Adrenal gland (tissue), 9 donors: ENCODE measurements at regions not wholly inside any gene's neighbourhood (a gene's known extent, or its start where the extent isn't known, plus 50 kb on each side); places are given as distances from the start of the nearest gene placed in this dataset.
"Not testable (repeated sequence)": the region's sequence is repeated elsewhere in the genome, so short reads cannot be mapped to it uniquely, and the experiment has no call there.

Source experiments
- DNase-seq, 7 donors: peaks; one replicate each; pipeline ENCODE4 v3.0.0-alpha.2; 2019 to 2020
- H3K27ac ChIP-seq, 5 donors: fragments of 200-600 bp; sonication (generic) in 4 of 5; 1 replicate in 3 of 5; 2 replicates in 2 of 5; pipeline versions ENCODE4 v1.5.1 to v1.8.0; 2016 to 2020; ENCODE audit warnings: mild to moderate bottlenecking in 1 of 5
- H3K27me3 ChIP-seq: fragments of 200-600 bp; 2 replicates; pipeline ENCODE4 v1.8.0; 2021
- H3K36me3 ChIP-seq, 2 donors: fragments of 200-600 bp; replicated peaks in 1 of 2; 1 replicate in 1 of 2; 2 replicates in 1 of 2; pipeline versions ENCODE4 v1.5.1 to v1.8.0; 2018 to 2022
- H3K4me1 ChIP-seq, 2 donors: fragments of 200-600 bp; replicated peaks in 1 of 2; 1 replicate in 1 of 2; 2 replicates in 1 of 2; pipeline versions ENCODE4 v1.5.1 to v1.8.0; 2018 to 2021
- H3K4me3 ChIP-seq, 4 donors: fragments of 200-600 bp; sonication (generic) in 3 of 4; one replicate each; pipeline ENCODE4 v1.5.1; 2016 to 2018
- H3K9me3 ChIP-seq, 3 donors: fragments of 200-600 bp; sonication (generic) in 1 of 3; replicated peaks in 1 of 3; 1 replicate in 2 of 3; 2 replicates in 1 of 3; pipeline versions ENCODE4 v1.5.1 to v1.8.0; 2016 to 2021
- POLR2A ChIP-seq, 2 donors: fragments of 450-650 bp; IDR thresholded peaks; one replicate each; pipeline ENCODE4 v1.6.1; 2017; ENCODE audit warnings: antibody characterized with exemption in 2 of 2, mild to moderate bottlenecking in 2 of 2, moderate library complexity in 1 of 2
- WGBS, 4 donors: extraction: QIAGEN DNeasy Blood & Tissue Kit in 2 of 4; methylation state at CpG; one replicate each; pipeline versions ENCODE4 v1.1.5 to v1.1.7; 2013 to 2017; 5-methylcytosine and 5-hydroxymethylcytosine counted together
- intact Hi-C, 2 donors: fragments of 100-400 bp; cut with DNase I; formaldehyde crosslinking; loops; one replicate each; pipeline versions ENCODE4 v1.14.1 to v1.15.0; 2022 to 2023
- TF ChIP-seq, protein P1 (sequence below), 6 experiments: fragments of 450-650 bp in 4 of 6; fragments of 200-600 bp in 2 of 6; sonication (generic) in 1 of 6; IDR thresholded peaks; 1 replicate in 5 of 6; 2 replicates in 1 of 6; pipeline versions ENCODE4 v1.5.1 to v1.8.0; 2016 to 2021; ENCODE audit warnings: antibody characterized with exemption in 6 of 6, mild to moderate bottlenecking in 2 of 6, moderate library complexity in 1 of 6
- donor health status: healthy with polysubstance abuse.
- donor health status: Bipolar disorder and iron deficiency.
- donor health status: DM: yes; HTN: yes; CAD: no.
- donor health status: DM: no; HTN: no; CAD: no.
- donor health status: DM: no; HTN: no; CAD: no.

DNA sequence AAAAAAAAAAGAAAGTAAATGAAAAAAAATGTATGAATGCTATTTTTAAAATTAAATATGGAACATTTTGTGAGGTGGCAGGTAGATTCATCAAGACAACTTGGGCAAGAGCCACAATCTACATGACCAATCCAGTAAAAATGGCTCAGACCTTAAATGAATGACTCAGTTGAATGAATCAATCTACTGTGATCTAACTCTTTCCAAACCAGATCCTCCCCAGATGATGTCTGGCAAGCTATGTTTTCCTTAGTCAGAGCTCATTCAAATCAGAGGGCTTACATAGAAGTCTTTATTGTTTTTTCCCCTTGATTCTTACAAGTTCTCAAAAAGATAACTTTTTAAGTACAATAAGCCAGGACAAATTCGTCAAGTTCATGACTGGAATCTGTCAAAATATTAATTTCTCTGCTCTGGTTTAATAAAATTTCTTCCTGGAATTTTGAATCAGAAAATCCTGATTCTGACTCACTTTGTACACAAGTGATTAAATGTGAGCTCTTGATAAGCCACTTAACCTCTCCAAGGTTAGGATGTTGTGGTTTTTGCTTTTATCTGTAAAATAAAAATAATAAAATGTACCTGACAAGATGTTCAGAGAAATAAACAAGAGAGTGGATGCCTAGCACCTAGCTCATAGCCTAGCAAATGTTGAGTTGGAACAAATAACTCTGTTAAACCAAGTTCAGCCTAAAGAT is 105.6 kb upstream of the SMIM31 start:
- Histone ChIP-seq H3K4me3 (no peak overlapping the region), H3K36me3 (no peaks in the 10 kb centered on the region), H3K27ac (no peak overlapping the region), H3K4me1 (no peaks in the 10 kb centered on the region), H3K9me3 (no peaks in the 10 kb centered on the region), H3K27me3 (no peaks in the 10 kb centered on the region)
- intact Hi-C loops = no loop called here
- WGBS, 4 donors = 39 to 57% (median 51%) methylated on average over 1 of the region's 1 CpG
- DNase-seq = peak in 1 of 7 donors; percentile 8
- TF ChIP-seq, protein P1, sequence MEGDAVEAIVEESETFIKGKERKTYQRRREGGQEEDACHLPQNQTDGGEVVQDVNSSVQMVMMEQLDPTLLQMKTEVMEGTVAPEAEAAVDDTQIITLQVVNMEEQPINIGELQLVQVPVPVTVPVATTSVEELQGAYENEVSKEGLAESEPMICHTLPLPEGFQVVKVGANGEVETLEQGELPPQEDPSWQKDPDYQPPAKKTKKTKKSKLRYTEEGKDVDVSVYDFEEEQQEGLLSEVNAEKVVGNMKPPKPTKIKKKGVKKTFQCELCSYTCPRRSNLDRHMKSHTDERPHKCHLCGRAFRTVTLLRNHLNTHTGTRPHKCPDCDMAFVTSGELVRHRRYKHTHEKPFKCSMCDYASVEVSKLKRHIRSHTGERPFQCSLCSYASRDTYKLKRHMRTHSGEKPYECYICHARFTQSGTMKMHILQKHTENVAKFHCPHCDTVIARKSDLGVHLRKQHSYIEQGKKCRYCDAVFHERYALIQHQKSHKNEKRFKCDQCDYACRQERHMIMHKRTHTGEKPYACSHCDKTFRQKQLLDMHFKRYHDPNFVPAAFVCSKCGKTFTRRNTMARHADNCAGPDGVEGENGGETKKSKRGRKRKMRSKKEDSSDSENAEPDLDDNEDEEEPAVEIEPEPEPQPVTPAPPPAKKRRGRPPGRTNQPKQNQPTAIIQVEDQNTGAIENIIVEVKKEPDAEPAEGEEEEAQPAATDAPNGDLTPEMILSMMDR (IDR thresholded peaks at IDR 0.05) = no peak
- TF ChIP-seq POLR2A (IDR thresholded peaks at IDR 0.05) = no peak

DNA sequence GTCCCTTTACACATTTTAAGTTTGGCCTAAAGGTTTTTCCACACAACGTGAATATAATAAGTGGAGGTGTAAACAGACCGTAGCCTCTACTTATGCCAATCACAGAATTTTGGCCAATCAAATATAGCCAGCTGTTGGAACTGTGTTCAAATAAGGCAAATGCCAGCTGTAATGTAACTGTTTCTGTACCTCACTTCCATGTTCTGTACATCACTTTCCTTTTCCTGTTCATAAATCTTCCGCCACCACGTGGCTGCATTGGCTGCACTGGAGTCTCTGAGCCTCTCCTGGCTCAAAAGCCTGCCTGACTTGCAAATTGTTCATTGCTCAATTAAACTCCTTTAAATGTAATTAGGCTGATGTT is 105.1 kb upstream of the SMIM31 start:
- WGBS, 4 donors = 63 to 78% (median 72%) methylated on average over 4 of the region's 4 CpGs
- intact Hi-C loops = no loop called here
- no peak for DNase-seq
- Histone ChIP-seq H3K4me1 (no peaks in the 10 kb centered on the region), H3K4me3 (no peak overlapping the region), H3K9me3 (no peaks in the 10 kb centered on the region), H3K36me3 (no peaks in the 10 kb centered on the region), H3K27me3 (no peaks in the 10 kb centered on the region), H3K27ac (no peak overlapping the region)
- TF ChIP-seq, protein P1 (IDR thresholded peaks at IDR 0.05) = no peak
- TF ChIP-seq POLR2A (IDR thresholded peaks at IDR 0.05) = no peak

DNA sequence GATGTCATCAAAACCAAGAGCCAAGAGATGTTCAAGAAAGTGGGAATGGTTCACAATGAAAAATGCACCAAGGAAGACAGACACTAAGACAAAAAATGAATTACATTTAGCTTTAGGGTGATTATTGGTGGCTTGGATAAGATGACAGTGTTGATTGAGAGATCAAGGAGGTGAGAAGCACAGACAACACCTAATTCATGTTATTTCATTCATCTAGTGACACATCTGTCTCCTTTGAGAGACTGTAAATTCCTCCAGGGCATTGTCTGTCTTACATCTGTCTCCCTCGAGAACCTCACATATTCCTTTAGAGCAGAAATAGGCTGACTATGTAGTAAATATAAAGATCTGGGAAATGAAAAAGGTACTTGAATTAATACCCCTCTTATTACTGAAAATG is 94.2 kb upstream of the SMIM31 start:
- no peak for TF ChIP-seq POLR2A (IDR thresholded peaks at IDR 0.05)
- TF ChIP-seq, protein P1 (IDR thresholded peaks at IDR 0.05) = no peak
- H3K27ac ChIP-seq = no peak overlapping the region
- WGBS, 4 donors = 41 to 65% (median 47%) methylated on average over 1 of the region's 1 CpG
- H3K9me3 ChIP-seq = no peaks in the 10 kb centered on the region
- H3K36me3 ChIP-seq = no peaks in the 10 kb centered on the region
- intact Hi-C loops = no loop called here
- H3K4me3 ChIP-seq = no peak overlapping the region
- H3K27me3 ChIP-seq = no peaks in the 10 kb centered on the region
- DNase-seq = no peak
- H3K4me1 ChIP-seq = no peaks in the 10 kb centered on the region

DNA sequence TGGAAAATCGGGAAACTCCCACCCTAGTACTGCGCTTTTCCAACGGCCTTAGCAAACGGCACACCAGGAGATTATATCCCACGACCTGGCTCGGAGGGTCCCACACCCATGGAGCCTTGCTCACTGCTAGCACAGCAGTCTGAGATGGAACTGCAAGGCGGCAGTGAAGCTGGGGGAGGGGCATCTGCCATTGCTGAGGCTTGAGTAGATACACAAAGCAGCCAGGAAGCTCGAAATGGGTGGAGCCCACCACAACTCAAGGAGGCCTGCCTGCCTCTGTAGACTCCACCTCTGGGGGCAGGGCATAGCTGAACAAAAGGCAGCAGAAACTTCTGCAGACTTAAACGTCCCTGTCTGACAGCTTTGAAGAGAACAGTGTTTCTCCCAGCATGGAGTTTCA is 77.8 kb upstream of the SMIM31 start:
- H3K36me3 ChIP-seq, intact Hi-C loops, H3K9me3 ChIP-seq, H3K4me3 ChIP-seq, H3K27ac ChIP-seq, DNase-seq, H3K4me1 ChIP-seq, H3K27me3 ChIP-seq: not testable (repeated sequence)
- WGBS, 4 donors = 67 to 81% (median 71%) methylated on average over 7 to 9 of the region's 9 CpGs

DNA sequence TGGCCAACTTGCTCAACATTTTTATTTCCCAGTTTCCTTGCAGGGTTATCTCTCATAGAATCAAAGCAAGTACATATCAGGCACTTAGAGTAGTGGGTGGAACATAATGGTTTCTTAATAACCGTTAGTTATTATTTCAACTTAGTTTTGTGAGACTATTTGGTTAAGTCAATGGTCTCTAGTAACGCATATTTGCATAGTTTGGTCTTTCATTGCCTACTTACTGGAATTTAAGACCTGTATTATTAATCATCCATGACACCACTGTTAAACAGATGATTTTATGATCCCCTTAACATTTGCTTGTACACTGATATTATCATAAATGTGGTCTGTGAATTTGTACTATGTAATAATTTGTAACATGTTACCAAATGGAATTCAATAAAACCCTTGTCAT is 70.9 kb upstream of the SMIM31 start:
- intact Hi-C loops = no loop called here
- Histone ChIP-seq H3K36me3 (no peaks in the 10 kb centered on the region), H3K27ac (no peak overlapping the region), H3K9me3 (no peaks in the 10 kb centered on the region), H3K4me1 (no peaks in the 10 kb centered on the region), H3K4me3 (no peak overlapping the region), H3K27me3 (no peaks in the 10 kb centered on the region)
- WGBS, 4 donors = 73 to 80% (median 79%) methylated on average over 2 of the region's 2 CpGs
- DNase-seq = no peak
- TF ChIP-seq, protein P1 (IDR thresholded peaks at IDR 0.05) = no peak
- no peak for TF ChIP-seq POLR2A (IDR thresholded peaks at IDR 0.05)
